ENCODE measurements at regions not wholly inside any gene's neighbourhood (a gene's known extent, or its start where the extent isn't known, plus 50 kb on each side); places are given as distances from the start of the nearest gene placed in this dataset.

DNA sequence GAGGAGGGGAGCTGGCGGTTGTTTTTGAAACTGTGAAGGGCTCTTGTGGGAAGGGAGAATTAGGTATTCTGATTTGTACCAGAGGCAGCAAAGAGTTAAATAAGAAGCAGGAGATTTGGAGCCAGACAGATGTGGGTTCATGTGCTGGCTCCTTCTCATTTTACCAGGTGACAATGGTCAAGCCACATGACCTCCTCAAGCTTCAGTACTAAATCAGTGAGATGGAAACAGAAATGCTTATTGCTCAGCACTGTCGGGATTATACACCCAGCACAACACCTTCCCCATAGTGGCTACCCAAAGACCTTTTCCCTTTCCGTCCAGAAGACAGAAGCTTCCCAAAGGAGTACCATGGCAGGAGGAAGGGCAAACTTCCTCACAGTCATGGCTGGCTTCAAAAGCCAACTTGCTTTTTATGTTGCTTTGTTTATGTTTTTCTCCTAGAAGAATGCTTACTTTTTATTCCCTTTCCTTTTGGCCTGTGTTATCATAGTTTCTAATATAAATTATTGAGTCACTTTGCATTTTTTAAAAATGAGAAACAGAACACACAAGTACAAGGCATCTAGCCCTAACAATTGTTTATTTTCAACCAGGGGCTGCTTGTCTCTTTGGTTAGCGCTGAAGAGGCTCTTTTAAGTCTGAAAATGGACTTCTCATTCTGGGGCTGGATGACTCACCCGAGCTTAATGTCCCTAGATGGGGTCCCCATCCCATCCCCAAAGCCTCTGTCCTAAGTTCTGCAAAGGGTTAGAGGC is 181.5 kb upstream of the ZBED5 start:
- no peak for DNase-seq (ENCODE audit: low spot score)

DNA sequence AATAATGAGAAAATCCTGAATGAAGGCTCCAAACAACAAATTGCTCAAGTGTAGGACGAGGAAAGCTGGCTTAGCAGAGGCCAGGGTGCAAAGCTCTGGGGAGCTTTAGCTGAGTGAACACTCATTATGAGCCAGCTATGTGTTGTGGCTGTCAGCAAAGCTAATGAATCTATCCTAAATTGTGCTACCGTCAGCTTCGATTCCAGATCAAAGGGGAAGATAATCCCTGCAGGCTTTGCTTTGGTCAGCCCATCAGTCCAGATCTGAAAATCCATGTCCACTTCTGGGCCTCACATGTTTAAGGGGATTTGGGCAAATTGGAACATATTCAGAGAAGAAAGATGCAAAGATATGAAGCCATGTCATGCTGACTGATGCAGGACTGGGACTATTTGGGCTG is 180.9 kb upstream of the ZBED5 start:
- DNase-seq (ENCODE audit: low spot score), result no peak

DNA sequence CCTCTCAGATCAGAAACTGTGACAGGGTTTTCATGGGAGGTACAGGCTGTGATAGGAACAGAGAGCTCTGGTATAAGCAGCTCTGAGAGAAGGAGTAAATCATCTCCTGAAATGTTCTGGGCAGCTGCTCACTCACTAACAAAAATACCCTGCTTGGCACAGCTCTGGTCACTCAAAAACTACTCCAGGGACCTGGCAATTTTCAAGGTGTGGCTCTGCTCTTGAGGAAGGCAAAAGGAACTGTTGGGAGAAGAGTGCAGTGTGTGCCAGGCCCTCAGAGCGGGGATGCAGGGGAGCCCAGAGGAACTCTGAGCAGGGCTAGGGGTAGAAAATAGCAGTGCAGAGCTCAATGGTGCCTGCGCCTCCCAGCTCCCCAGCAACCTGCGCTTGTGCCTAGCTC is 180.5 kb upstream of the ZBED5 start:
- no peak for DNase-seq (ENCODE audit: low spot score)

DNA sequence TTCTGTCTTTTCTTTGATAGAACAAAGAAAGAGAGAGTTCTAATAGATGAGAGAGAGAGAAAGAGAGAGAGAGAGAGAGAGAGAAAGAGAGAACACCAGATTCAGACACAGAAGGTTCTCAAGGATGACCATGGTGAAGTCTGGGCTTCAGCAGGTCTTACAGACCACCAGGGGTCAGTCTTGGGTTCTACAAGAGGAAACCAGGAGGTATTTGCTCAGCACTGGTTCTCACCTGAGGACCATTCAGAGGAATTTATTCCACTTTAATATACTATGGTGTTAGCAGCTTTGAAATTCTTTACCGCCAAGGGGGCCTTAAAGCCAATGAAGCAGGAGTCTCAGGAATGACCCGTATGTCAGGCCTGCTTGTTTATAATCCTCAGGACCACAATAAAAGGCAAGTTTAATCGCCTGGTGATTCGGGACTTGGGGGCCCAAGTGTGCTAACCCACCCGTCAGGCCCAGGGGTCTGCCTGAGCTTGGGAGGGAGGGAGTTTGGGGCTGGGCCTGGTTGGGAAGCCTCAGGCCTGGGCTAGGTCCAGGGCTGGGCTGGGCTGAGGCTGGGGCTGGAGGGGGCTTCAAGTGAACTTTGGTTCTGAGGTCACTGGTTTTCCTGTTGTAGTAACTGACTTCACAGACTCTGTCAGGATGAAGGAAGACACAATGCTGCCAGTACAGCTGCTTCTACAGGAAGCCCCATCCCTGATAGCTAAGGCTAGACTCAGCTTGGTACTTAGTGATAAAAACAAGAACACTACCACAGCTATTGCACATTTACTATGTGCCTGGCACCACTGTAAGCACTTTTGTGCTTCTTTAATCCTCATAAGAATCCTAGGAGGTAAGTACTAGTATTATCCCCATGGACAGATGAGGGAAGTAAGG is 179.2 kb upstream of the ZBED5 start:
- peak; percentile 68 for DNase-seq (ENCODE audit: low spot score)

DNA sequence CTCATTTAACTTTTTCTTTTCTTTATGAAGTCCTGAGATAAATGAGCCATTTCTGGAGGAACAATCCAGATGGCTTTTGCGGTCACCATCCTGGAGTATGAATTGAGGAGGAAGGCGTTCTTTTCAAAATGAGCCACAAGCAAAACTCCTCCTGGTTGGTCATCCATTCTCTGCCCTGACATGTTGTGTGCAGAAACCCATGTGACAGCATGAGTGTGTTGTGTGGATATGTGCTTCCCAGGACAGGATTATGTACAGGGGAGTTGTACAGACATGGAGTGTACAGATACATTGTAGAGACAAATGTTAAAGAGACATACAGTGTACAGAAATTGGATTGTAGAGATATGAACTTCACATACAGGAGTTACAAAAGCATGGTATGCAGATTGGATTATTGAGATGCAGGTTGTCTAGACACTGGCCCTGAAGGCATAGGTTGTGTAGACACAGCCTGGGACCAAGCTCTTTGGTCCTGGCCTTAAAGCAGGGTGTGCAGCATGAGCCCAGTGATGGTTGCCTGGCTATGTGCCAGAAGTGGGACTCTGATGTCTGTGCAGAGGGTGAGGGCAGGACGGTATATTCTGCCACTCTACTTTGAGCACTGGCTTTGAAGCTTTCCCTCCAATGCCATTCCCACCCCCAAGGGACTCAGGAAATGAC is 178.5 kb upstream of the ZBED5 start:
- DNase-seq (ENCODE audit: low spot score), result no peak

DNA sequence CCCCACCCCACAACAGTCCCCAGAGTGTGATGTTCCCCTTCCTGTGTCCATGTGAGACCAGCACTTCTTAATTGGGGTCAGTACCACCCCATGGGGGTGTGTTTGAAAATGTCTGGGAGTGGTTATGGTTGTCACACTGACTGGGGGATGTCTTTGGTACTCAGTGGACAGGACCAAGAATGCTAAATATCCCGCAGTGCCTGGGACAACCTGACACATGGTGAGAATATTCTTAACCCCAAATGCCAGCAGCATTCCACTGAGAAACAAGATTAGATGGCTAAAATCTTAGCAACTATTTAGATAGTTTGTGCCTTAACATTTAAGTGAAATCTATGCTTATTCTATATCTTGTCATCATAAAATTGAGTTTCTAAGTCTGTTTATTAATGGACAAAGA is 177.5 kb upstream of the ZBED5 start:
- DNase-seq (ENCODE audit: low spot score), result no peak

DNA sequence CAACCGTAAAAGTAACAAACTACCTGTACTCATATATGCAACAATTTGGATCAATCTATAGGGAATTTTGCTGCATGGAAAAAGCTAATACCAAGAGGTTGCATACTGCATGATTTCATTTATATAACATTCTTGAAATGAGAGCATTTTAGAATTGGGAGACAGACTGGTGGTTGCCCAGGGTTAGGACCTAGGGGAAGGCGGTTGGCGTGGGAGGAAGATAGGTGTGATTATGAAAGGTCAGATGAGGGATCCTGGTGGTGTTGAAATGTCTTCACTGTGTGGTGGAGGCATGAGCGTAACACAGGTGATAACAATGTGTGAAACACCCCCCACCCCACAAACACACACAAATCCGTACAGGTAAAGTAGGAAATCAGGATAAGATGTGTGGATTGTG is 176.6 kb upstream of the ZBED5 start:
- DNase-seq (ENCODE audit: low spot score), result no peak

DNA sequence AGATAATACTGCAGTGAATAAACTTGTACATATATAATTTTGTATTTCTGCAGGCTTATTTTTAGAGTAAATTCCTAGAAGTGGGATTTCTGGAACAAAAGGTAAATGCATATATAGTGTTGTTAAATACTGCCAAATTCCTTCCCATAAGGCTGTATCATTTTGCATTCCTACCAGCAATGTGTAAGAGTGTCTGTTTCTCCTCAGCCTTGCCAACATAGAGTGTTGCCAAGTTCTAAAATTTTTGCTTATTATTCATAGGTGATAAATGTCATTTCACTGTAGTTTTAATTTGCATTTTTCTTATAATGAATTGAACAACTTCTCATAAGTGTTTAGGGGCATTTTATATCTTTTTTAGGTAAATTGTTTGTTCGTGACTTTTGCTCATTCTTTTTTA is 174.2 kb upstream of the ZBED5 start:
- DNase-seq (ENCODE audit: low spot score), result no peak

DNA sequence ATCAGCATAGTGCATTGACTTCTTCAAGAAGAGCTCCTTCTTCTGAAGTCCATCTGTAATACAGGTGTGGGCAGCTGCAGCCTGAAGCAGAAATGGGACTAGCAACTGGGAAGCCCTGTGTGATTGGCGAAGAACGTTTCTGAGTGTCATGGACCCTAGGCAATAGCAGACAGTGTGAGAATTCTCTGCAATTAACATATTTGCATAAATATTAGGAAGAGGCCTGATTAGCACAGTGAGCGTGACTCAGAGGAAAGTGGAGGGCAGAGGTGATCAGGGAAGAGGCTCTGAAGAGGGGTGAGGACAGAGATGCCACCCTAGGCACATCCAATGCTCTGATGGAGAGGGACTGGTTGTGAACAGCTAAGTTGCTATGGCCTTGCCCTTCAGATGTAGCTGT is 171.2 kb upstream of the ZBED5 start:
- no peak for DNase-seq (ENCODE audit: low spot score)

DNA sequence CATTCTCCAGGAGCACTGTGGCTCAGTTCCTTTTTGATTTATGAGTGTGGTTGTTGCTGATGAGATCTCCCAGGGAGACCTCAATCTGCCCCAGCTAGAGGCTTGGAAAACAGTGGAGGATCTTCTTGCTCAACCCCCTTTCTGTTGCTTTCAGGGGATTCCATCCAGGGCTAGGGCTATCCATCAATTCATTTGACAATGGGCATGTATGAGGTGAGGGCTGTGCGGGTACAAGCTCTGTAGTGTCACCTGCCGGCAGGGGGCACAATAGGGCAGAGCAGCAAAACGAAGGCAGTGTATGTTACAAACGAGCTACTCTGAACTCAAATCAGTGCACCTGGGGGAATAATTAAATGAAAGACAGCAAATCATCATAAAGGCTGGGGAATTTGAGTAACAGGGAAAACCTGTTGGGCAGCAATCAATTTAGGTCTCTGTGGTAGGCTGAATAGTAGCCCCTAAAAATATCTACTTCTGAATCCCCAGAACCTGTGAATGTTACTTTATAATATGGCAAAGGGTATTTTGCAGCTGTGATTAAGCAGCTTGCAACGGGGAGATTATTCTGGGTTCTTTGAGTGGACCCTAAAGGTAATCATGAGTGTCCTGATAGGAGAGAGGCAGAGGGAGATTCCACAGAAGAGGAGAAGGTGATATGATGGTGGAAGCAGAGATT is 170.3 kb upstream of the ZBED5 start:
- peak; percentile 76 for DNase-seq (ENCODE audit: low spot score)

DNA sequence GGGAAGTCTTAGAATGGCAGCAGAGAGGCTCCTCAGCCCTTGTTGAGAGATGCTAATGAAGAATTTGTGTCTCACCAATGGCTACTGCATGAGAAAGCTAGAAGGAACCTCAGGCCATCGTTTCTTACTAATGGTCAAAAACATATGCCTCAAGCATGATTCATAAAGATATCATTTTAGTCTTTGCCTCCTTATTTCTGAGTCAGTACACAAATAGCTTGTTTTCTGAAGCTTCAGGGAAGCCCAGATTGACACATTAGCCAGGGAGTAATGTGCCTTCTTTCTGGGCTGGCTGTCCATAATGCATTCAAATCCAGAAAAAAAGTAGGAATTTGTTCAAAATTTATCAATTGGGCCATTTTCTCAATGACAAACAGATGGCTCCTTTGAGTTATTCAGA is 169.4 kb upstream of the ZBED5 start:
- DNase-seq (ENCODE audit: low spot score), result no peak

DNA sequence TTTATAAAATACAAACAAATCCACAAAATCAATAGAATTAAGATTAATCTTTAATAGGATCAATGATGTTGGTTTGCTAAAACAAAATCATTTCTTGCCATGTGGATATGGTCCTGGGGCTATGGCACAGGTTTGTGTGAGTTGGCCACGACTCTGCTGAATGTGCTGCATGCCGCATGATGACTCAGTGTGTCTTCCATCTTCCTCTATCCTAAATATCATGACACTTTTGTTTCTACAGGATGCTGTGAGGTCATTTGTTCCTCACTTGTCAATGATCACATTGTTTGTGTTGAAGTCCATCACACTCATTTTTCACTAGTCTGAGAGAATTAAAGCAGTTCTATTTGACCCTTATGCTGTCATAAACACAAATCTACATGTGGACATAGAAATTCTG is 167.2 kb upstream of the ZBED5 start:
- no peak for DNase-seq (ENCODE audit: low spot score)

DNA sequence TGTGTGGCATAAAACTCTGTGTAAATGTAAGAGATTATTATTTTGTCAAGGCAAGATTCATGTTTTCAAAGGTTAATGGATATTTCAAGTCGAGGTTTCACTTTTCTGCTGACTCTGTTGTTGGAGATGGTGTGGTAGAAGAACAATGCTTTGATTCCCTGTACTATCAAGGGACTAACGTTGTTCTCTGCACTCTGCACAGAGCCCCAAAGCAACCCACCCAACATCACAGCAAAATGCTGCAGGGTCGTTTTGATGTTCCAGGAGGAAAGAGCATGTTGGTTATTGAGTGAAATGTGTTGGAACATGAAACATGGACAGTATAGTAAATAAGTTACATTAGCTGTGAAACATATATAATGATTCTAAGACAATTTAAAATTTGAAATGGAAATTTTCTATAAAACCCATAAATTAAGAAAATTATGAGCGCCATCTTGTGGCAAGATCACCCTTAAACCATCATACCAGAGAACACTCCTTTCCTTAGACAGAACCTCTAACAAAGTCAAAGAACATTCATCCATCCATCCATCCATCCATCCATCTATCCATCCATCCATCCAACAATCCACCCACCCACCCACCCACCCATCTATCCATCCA is 164.4 kb upstream of the ZBED5 start:
- DNase-seq (ENCODE audit: low spot score), result no peak

DNA sequence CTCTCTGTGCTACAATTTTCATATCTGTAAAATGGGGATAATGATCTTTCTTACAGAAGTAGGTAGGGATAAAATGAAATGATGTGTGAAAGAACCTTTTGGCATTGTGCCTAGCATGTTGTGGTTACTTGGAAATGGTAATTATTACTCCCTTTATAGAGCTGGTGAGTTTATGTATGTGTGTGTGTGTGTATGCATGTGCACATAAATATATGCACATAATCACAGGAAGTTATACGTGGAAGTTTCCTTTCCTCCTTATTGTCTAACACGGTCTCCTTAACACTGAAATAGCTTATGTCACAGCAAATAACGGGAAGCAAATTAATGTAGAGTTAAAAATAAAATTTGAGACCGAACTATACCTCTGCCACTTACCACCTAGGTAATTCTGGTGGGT is 163.7 kb upstream of the ZBED5 start:
- DNase-seq (ENCODE audit: low spot score), result no peak

DNA sequence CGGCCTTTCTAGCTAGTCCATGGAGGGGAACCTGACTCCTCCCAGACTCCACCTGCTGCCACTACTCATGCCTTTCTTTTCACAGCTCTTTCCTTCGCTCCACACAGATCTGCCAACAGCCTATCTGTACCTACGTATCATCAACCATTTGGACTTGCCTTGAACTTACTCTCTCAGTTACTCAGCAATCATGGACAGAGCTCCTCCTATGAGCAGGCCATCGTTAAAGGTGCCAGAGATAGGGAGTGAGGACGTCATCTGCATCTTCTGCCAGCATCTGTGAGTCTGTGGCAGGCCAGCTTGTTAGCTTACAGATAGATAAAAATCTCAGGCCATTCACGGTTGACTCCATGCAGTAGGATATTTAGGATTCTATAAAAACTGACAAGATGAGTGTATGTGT is 162.9 kb upstream of the ZBED5 start:
- DNase-seq (ENCODE audit: low spot score), result no peak

DNA sequence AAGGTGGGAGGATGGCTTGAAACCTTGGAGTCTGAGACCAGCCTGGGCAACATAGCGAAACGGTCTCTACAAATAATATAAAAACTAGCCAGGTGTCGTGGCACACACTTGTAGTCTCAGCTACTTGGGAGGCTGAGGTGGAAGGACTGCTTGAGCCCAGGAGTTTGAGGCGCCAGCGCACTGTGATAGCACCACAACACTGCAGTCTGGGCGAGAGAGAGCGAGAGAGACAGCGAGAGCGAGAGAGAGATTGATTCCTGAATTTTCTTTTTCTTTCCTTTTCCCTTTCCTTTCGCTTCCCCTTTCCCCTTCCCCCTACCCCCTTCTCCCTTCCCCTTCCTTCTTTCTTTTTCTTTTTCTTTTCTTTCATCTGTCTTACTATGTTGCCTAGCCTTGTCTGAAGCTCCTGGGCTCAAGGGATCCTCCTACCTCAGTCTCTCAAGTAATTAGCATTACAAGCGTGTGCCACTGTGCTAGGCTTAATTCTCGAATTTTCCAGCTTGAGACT is 162.4 kb upstream of the ZBED5 start:
- DNase-seq (ENCODE audit: low spot score), result no peak

DNA sequence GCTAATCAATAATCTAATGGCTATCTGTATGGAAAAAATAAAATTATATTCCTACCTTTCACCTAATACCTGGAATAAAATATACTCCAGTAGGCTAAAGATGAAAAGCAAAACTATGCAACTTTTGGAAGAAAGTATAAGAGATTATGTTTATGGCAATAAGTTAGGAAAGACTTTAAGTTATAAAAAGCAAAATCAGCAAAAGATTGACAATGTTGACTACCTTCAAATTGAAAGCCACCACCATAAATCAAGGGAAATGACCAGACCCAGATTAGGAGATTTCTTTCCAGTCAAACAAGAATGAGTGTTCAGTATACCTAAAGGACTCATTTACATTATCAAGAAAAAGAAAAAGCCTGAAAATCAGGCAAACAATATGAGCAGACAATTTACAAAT is 159.1 kb upstream of the ZBED5 start:
- DNase-seq (ENCODE audit: low spot score), result no peak

DNA sequence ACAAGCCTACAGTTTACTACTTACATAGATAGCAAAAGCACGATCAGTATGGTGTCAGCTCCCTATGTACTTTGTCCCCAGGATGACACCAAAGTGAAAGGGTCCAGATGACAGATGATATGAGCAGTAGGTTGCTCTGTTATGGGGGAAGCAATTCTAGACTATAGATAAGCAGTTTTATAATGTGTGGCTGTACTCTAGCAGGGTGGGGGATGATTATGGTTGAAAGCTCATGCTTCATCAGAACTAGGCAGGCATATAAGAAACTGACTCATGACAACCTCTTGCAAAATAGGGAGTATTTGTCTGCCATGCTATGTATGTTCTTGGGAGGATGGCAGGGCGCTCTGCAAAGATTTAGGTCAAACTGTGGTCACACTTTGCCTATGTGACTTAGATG is 158.2 kb upstream of the ZBED5 start:
- no peak for DNase-seq (ENCODE audit: low spot score)

DNA sequence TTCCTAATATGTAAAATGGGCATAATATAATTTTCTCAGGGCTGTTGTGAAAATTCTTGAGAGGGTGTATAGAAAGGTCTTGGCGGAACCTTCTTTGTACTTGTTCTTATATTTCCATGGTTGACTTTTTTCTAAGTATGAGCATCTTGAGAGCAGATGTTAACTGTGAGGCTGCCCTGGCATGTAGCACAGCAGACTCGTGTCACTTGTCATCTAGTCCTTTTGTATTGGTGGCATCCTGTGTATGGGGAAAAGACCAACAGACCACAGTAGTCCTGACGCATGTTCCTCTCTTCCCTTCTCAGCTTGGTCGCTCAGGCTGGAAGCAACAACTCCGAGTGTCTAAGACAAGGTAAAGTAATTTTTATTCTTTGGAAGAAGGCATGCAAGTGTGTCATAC is 153.8 kb upstream of the ZBED5 start:
- DNase-seq (ENCODE audit: low spot score), result no peak

DNA sequence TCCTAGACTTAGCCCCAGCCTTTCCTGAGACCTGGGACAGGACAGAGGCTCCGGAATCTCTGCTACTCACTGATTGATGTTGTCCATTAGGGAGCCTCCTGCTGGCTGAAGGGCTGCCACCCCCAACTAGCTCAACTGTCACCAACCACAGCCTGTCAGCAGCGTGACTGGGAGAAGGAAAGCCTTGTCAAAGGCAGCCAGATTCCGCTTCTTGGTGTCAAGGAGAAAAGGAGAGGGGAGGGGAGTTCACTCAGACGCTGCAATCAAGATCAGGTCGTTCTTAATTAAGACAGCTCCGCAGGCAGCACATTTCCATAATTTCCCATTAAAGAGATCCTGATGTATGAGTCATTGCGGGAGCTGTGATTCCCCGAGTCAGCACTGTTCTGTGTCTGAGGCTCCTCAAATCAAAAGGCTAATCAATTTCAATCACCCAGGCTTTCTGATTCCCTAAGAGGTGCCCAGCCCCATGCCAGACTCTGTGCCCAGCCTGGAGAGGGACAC is 152.8 kb upstream of the ZBED5 start:
- peak; percentile 58 for DNase-seq (ENCODE audit: low spot score)

DNA sequence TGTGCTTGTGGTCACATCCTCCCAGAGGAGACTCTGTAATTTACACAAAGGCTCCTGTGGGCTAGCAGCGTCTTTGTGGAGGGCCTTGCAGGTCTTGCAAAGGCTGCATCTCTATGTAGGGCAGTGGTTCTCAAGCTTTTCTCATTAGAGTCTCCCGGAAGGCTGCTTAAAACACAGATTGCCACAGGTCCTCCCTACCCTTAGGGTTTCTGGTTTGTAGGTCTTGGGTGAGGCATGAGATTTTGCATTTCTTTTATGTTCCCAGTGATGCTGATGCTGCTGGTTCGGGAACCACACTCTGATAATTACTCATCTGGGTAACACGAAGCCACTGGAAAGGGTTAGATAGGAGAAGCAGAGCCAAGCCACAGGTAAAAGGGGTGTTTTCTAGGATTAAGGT is 151.3 kb upstream of the ZBED5 start:
- DNase-seq (ENCODE audit: low spot score), result no peak

DNA sequence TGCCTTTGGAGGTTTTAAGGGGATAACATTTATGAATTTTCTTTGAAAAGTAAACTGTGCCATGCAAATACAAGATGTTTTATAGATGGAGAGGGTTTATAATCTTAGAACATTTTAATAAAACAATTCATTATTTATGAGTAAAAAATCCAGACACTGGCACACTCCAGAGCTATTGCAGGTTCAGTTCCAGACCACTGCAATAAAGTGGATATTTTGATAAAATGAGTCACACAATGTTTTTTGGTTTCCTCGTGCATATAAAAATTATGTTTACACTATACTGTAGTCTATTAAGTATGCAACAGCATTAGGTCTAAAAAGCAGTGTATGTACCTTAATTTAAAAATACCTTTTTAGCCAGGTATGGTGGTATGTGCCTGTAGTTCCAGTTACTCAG is 146.2 kb upstream of the ZBED5 start:
- no peak for DNase-seq (ENCODE audit: low spot score)
